ENCODE measurements at regions not wholly inside any gene's neighbourhood (a gene's known extent, or its start where the extent isn't known, plus 50 kb on each side); places are given as distances from the start of the nearest gene placed in this dataset.

DNA sequence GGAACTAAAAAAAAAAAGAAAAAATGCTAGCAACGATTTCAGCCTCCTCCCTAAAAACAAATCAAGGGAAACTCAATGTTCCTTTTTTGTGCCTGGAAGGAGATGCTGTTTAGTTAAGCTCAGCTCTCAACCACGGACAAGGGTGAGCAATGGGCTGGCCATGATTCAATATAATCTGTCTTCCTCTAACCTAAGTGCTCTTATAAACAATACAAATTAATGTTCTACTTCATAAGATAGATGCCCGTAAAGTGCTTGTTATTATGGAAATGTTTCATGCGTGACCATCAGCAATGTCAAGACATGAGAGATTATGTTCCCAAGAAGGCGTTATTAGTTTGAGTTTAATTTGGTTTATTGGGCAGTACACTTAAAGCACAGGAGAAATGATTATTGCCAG, 320.3 kb downstream of the SFMBT2 start:
- no peak for TF ChIP-seq EGR1 (IDR thresholded peaks at IDR 0.05)
- TF ChIP-seq MAX (IDR thresholded peaks at IDR 0.05) = no peak
- TF ChIP-seq EP300 (IDR thresholded peaks at IDR 0.05; ENCODE audit: borderline replicate concordance) = no peak
- TF ChIP-seq TEAD4 (IDR thresholded peaks at IDR 0.05) = no peak
- no peak for TF ChIP-seq CEBPB (IDR thresholded peaks at IDR 0.05)

GRCh38 chr10:7085913-7086589, 324.8 kb downstream of the SFMBT2 start:
- TF ChIP-seq, protein P1, sequence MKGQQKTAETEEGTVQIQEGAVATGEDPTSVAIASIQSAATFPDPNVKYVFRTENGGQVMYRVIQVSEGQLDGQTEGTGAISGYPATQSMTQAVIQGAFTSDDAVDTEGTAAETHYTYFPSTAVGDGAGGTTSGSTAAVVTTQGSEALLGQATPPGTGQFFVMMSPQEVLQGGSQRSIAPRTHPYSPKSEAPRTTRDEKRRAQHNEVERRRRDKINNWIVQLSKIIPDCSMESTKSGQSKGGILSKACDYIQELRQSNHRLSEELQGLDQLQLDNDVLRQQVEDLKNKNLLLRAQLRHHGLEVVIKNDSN (IDR thresholded peaks at IDR 0.05) = no peak

- TF ChIP-seq TEAD4 (IDR thresholded peaks at IDR 0.05) = no peak
- TF ChIP-seq MAX (IDR thresholded peaks at IDR 0.05) = no peak
- TF ChIP-seq FOXM1 (IDR thresholded peaks at IDR 0.05; ENCODE audit: borderline replicate concordance, low read depth) = no peak
- no peak for TF ChIP-seq CEBPB (IDR thresholded peaks at IDR 0.05)
- no peak for TF ChIP-seq EGR1 (IDR thresholded peaks at IDR 0.05)
- no peak for TF ChIP-seq CREB1 (IDR thresholded peaks at IDR 0.05; ENCODE audit: low read depth)
- no peak for TF ChIP-seq TCF12 (IDR thresholded peaks at IDR 0.05; ENCODE audit: low read depth)
- TF ChIP-seq, protein P1 (IDR thresholded peaks at IDR 0.05) = no peak
- TF ChIP-seq REST (IDR thresholded peaks at IDR 0.05; ENCODE audit: low read depth) = no peak
- no peak for TF ChIP-seq RAD21 (IDR thresholded peaks at IDR 0.05; ENCODE audit: low read depth)
- no peak for TF ChIP-seq TAF1 (IDR thresholded peaks at IDR 0.05; ENCODE audit: low read depth)
- TF ChIP-seq EP300 (IDR thresholded peaks at IDR 0.05; ENCODE audit: borderline replicate concordance) = no peak
- no peak for TF ChIP-seq YY1 (IDR thresholded peaks at IDR 0.05; ENCODE audit: low read depth)
- TF ChIP-seq NFIC (IDR thresholded peaks at IDR 0.05) = no peak
- TF ChIP-seq ZBTB7A (IDR thresholded peaks at IDR 0.05; ENCODE audit: low read depth) = no peak
These were observed 325.5 kb downstream of the SFMBT2 start for GRCh38 chr10:7085147-7085912.

DNA sequence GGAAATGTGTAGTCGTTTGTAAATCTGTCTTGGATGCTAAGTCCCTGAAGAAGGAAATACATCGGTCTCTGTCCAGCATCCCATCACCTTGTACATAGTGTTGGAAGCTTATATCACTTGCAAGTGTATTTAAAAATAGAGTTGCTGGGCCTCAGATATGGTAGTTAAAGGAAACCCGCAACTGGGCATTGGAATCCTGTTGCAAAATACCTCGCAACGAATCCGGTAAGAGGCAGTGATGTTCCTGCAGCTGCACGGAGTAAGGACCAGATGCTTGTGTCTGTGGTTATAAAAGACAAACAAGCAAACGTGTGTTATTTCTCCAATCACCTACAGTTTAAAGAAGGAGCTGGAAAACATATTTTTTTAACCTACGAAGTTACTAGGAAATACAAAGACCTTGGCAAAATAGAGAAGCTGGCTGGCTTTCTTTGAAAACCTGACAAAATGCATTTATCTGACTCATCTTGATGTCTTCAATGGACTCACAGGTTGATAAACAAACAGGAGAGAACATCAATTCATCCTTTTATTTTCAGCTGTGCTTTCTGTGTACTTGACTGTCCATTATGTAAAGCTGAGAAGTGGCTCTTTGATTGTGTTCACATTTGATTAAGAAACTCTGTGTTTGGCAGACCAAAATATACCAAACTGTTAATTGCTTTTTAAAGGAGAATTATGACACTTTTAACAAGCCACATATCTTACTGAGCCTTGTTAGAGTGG, 326.4 kb downstream of the SFMBT2 start:
- TF ChIP-seq, protein P1 (IDR thresholded peaks at IDR 0.05) = no peak
- TF ChIP-seq TEAD4 (IDR thresholded peaks at IDR 0.05) = no peak
- TF ChIP-seq TAF1 (IDR thresholded peaks at IDR 0.05; ENCODE audit: low read depth) = no peak

DNA sequence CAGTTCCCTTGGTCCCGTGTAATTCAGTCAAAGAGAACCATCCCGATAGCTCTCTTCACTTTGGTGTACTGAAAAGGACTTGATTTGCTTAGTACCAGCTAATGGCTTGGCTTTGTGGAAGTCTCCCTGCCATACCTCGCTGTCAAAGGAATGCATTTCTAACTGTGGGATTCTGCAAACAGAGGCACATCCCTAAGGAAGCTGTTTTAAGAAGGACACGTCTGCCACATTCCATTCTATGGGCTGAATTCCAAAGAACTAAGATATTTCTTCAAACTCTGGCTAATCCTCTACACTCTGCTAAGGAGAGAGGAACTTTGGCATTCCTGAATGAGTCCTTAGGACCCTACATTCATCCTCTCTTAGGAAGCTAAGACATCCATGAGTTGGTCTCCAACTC, 327.9 kb downstream of the SFMBT2 start:
- no peak for TF ChIP-seq FOXM1 (IDR thresholded peaks at IDR 0.05; ENCODE audit: borderline replicate concordance, low read depth)
- no peak for TF ChIP-seq CEBPB (IDR thresholded peaks at IDR 0.05)
- TF ChIP-seq CREB1 (IDR thresholded peaks at IDR 0.05; ENCODE audit: low read depth) = no peak
- TF ChIP-seq TCF12 (IDR thresholded peaks at IDR 0.05; ENCODE audit: low read depth) = no peak
- TF ChIP-seq NFIC (IDR thresholded peaks at IDR 0.05) = no peak
- no peak for TF ChIP-seq TEAD4 (IDR thresholded peaks at IDR 0.05)
- TF ChIP-seq, protein P1 (IDR thresholded peaks at IDR 0.05) = no peak
- TF ChIP-seq ZBTB7A (IDR thresholded peaks at IDR 0.05; ENCODE audit: low read depth) = no peak
- no peak for TF ChIP-seq MAX (IDR thresholded peaks at IDR 0.05)
- TF ChIP-seq EGR1 (IDR thresholded peaks at IDR 0.05) = no peak
- no peak for TF ChIP-seq YY1 (IDR thresholded peaks at IDR 0.05; ENCODE audit: low read depth)
- no peak for TF ChIP-seq EP300 (IDR thresholded peaks at IDR 0.05; ENCODE audit: borderline replicate concordance)
- TF ChIP-seq RAD21 (IDR thresholded peaks at IDR 0.05; ENCODE audit: low read depth) = no peak
- TF ChIP-seq TAF1 (IDR thresholded peaks at IDR 0.05; ENCODE audit: low read depth) = no peak
- no peak for TF ChIP-seq REST (IDR thresholded peaks at IDR 0.05; ENCODE audit: low read depth)

All from Ishikawa (cell line).